ENCODE measurements at regions not wholly inside any gene's neighbourhood (a gene's known extent, or its start where the extent isn't known, plus 50 kb on each side); places are given as distances from the start of the nearest gene placed in this dataset.

DNA sequence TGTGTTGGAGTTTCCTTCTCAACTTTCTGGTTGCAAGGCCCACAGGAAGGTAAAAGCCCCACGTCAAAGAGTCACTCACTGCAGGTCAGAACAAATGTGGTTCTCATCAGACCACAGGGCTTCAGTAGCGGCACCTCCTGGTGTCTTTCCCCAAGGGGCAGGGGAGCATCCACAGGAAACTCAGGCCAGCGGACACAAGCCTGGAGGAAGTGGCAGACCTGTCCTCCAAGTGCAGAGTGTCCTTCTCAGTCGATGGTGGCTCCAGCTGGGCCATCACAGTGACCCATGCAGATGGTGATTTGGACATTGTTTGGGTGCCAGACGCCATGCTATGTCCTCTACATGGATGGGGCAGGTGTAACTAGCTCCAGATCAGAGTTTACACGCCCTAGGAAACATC is 84.9 kb downstream of the ACKR3 start:
- DNase-seq (ENCODE audit: low read depth in 2 of 2) = no peak

DNA sequence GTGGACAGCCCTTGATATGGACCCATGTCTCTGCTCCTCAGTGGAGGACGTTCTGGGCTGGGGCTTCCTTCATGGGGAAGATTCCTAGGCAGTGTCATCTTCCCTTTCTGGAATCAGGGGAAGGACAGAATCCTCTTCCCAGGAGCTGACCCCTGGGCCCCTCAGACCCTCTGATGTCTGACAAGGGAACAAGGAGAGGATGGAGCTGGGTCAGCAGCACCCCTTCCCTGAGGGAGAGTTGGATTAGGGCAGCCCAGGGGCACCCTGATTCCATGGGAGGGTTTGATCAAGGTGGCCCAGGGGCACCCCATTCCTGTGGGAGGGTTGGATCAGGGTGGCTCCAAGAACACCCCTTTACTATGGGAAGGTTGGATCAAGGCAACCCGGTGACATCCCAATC is 86.5 kb downstream of the ACKR3 start:
- DNase-seq (ENCODE audit: low read depth in 2 of 2) = no peak

GRCh38 chr2:236656721-236657120 is 87.1 kb downstream of the ACKR3 start:
- DNase-seq (ENCODE audit: low read depth in 2 of 2) = no peak

DNA sequence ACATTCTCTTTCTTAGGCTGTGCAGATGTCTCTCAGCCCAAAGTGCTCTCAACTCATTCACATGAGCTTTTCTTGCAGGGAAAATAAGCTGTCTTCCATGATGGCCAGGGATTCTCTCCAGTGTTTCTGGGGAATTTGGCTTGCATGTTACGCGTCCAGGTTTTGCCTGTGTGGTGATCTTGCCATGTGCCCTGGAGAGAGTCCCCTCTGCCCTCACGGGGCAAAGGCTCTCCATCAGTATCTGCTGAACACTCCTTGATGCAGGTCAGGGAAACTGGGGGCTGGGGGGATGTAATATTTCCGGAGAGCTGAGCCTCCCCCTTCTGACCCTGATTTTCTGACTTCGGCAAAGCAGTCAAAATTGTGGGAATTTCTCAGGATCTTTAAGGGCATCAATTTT is 87.6 kb downstream of the ACKR3 start:
- DNase-seq (ENCODE audit: low read depth in 2 of 2) = no peak

DNA sequence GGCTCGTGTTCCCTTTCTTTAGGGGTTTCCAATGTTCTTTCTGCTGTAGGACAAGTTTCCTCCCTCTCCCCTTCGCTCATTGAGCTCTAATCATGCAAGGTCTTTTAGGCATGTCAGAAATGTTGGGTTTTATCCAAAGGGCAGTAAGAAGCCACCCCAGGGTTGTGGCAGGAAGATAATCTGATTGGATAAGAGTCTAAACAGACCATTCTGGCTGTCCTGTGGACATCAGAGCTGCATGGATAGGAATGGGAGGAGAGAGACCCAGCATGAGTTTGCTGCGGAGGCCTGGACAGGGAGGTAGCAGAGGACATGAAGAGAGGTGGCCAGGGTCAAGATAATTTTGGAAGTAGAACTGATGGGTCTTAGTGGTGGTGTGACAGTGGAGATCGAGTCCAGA is 88.2 kb downstream of the ACKR3 start:
- no peak for DNase-seq (ENCODE audit: low read depth in 2 of 2)

DNA sequence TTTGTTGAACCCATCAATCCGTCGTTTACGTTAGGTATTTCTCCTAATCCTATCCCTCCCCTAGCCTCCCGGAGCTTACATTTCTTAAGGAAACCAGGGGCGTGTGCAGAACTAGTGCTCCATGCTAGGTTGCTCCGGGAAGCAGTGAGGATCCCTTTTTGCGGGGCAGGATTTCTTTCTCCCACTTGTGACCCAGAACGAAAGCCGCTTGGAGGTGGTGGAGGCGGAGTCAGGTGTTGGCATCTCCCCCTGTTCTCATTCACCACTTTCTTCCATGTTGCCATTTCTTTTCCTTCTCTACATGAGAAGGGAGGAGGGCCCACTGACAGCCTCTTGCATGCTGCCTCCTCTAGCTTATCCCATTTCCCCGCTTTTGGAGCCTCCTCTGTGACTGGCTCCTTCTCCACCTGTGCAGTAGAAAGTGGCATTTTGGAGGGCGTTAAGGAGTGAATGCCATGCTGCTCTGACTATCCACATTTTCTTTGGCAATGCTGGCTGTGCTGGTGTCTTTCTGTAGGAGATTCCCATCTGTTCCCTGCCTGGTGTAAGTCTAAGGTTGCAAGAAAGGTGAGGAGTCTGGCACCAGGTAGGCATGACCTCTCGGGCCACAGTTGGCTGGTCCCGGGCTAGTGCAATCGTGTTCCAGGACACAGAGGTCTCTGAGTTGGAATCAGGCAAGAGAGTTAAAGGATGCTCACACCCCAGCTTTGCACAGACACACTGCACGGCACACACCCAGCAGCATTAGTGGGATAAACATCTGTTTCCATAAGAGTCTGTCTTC is 89.5 kb downstream of the ACKR3 start:
- no peak for DNase-seq (ENCODE audit: low read depth in 2 of 2)

GRCh38 chr2:236659758-236660150 is 90.1 kb downstream of the ACKR3 start:
- DNase-seq (ENCODE audit: low read depth in 2 of 2) = no peak

- DNase-seq (ENCODE audit: low read depth in 2 of 2) = no peak
Measured at GRCh38 chr2:236661061-236661761, 91.6 kb downstream of the ACKR3 start.

GRCh38 chr2:236661762-236662110 is 92.1 kb downstream of the ACKR3 start:
- no peak for DNase-seq (ENCODE audit: low read depth in 2 of 2)

- no peak for DNase-seq (ENCODE audit: low read depth in 2 of 2)
Measured at GRCh38 chr2:236662231-236663185, 92.9 kb downstream of the ACKR3 start.

GRCh38 chr2:236663287-236664101 is 93.9 kb downstream of the ACKR3 start:
- DNase-seq (ENCODE audit: low read depth in 2 of 2) = peak; percentile 69 to 75

GRCh38 chr2:236664136-236664535 is 94.5 kb downstream of the ACKR3 start:
- no peak for DNase-seq (ENCODE audit: low read depth in 2 of 2)

DNA sequence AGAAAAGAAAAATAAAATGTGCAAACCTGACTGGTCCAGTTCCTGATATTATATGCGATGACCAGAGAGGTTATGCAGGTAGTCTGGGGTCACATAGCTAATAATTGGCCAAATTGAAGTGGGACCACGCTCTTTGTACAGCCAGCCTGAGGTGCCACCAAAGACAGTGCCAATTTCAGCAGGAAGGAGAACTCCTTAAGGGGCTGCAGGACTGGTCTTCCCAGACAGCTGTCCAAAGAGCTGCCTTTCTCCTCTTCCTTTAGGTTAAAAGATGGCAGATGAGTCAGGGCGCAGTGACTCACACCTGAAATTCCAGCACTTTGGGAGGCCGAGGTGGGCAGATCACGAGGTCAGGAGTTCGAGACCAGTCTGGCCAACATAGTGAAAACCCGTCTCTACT is 95.5 kb downstream of the ACKR3 start:
- DNase-seq (ENCODE audit: low read depth in 2 of 2) = no peak

DNA sequence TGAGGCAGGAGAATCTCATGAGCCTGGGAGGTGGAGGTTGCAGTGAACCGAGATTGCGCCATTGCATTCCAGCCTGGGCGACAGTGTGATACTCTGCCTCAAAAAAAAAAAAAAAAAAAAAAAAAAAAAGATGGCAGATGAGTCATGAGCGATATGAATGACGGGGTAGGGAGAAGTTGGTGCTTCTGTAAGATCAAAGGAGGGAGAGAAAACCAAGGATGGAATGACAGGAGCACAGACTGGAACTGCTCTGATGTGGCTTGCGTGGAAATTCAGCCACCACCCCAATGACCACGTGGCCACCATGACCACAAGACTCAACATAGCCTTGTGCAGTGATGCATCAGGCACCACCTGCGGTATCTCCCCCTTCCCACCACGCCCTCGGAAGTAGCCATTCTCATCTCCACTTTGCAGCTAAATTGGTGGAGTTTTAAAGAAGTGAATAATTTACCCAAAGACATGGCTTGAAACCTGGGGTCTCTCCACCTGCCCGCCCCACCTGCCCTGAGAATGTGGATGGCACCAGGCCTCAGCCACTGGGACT is 96.0 kb downstream of the ACKR3 start:
- DNase-seq (ENCODE audit: low read depth in 2 of 2) = no peak

GRCh38 chr2:236666646-236667204 is 97.1 kb downstream of the ACKR3 start:
- DNase-seq (ENCODE audit: low read depth in 2 of 2) = no peak

- no peak for DNase-seq (ENCODE audit: low read depth in 2 of 2)
Measured at GRCh38 chr2:236667526-236667925, 97.9 kb downstream of the ACKR3 start.

- DNase-seq (ENCODE audit: low read depth in 2 of 2) = no peak
Measured at GRCh38 chr2:236668531-236668969, 98.9 kb downstream of the ACKR3 start.

DNA sequence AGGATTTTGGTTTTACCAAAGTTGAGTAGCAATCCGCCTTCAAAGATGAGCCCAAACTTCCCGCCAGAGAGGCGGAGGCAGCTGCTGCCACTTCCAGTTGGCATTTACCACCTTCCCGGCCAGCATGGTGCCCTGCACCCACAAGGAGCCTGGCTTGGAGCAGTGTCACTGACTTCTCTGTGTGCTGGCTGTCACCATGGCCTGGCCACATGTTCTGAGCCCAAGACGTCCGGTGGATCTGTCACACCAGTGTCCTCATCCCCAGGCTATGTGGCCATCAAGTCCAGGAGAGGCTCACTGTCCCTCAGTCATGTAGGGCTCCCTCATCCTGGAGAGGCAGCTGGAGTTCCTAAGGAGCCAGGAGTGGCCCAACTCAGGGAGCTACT is 100.6 kb downstream of the ACKR3 start:
- no peak for DNase-seq (ENCODE audit: low read depth in 2 of 2)

DNA sequence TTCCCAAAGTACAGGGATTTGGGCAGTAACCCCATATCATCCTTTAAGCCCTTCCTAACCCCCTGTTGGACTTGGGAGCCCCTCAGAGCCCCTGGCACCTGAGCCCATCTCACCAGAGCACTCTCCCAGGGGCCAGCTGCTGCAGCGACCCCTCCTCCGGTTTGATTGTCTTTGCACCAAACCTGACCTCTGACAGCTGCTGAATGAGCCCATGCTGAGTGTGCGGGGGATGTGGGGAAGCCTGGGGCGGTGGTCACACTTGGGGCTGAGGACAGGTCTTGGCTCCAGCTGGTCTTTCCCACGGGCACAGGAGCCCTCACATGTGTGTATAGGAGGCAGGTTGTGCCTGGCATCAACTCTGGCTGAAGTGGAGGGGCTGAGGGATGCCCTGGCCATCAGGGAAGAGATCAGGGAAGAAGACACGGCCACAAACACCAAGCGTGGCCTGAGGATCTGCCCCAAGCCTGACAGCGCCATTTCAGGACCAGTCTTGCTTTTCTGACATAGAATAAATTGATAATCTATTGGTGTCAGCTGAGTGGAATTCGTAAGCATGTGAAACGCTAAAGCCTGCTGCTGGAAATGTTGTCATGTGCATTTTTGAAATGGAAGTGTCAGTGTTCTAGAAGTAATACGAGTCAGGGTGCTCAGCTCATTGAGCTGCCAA is 102.4 kb downstream of the ACKR3 start:
- no peak for DNase-seq (ENCODE audit: low read depth in 2 of 2)

DNA sequence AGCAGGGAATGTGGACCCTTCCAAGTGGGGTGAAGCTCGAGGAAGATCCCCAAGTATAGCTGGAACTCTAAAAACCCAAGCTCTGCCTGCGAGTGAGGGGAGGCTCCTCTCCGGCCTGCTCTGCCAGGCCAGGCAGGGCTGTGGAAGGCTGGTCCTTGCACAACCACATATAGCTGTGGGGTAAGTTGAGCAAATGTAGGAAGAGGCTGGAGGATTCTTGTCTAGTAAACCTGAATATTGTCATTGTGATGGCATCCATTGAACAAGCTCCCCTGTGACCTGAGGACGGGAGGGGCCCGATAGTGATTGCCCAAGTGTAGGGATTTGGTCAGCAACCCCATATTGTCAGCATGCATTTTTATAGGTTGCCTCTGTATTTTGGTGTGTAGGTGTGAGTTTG is 103.0 kb downstream of the ACKR3 start:
- DNase-seq (ENCODE audit: low read depth in 2 of 2) = no peak

All from fibroblast of skin of left quadriceps (primary cell).